Thyroid gland (tissue), 4 donors: ENCODE measurements at regions not wholly inside any gene's neighbourhood (a gene's known extent, or its start where the extent isn't known, plus 50 kb on each side); places are given as distances from the start of the nearest gene placed in this dataset.

Experiments used
- POLR2A ChIP-seq, 2 donors: fragments of 450-650 bp; IDR thresholded peaks; one replicate each; pipeline ENCODE4 v1.6.1; 2017; ENCODE audit warnings: antibody characterized with exemption in 2 of 2, mild to moderate bottlenecking in 2 of 2, moderate library complexity in 1 of 2
- TF ChIP-seq, protein P1 (sequence below), 6 experiments: fragments of 200-600 bp in 3 of 6; fragments of 450-650 bp in 3 of 6; sonication (generic) in 3 of 6; IDR thresholded peaks; one replicate each; pipeline ENCODE4 v1.5.1; 2016 to 2019; ENCODE audit warnings: antibody characterized with exemption in 6 of 6, mild to moderate bottlenecking in 2 of 6, inconsistent platforms in 1 of 6, moderate library complexity in 1 of 6

- TF ChIP-seq POLR2A (IDR thresholded peaks at IDR 0.05), result no peak
- TF ChIP-seq, protein P1, sequence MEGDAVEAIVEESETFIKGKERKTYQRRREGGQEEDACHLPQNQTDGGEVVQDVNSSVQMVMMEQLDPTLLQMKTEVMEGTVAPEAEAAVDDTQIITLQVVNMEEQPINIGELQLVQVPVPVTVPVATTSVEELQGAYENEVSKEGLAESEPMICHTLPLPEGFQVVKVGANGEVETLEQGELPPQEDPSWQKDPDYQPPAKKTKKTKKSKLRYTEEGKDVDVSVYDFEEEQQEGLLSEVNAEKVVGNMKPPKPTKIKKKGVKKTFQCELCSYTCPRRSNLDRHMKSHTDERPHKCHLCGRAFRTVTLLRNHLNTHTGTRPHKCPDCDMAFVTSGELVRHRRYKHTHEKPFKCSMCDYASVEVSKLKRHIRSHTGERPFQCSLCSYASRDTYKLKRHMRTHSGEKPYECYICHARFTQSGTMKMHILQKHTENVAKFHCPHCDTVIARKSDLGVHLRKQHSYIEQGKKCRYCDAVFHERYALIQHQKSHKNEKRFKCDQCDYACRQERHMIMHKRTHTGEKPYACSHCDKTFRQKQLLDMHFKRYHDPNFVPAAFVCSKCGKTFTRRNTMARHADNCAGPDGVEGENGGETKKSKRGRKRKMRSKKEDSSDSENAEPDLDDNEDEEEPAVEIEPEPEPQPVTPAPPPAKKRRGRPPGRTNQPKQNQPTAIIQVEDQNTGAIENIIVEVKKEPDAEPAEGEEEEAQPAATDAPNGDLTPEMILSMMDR (IDR thresholded peaks at IDR 0.05), result no peak
These were observed 974.8 kb upstream of the POU3F3 start for GRCh38 chr2:103879101-103879500.
